ENCODE measurements at regions not wholly inside any gene's neighbourhood (a gene's known extent, or its start where the extent isn't known, plus 50 kb on each side); places are given as distances from the start of the nearest gene placed in this dataset.
"Not testable (repeated sequence)": the region's sequence is repeated elsewhere in the genome, so short reads cannot be mapped to it uniquely, and the experiment has no call there.

GRCh38 chr2:239558661-239559060, 157.8 kb upstream of the HDAC4 start:
- DNase-seq = no peak

- no peak for DNase-seq
Measured at GRCh38 chr2:239557516-239557915, 156.7 kb upstream of the HDAC4 start.

- DNase-seq = no peak
Measured at GRCh38 chr2:239555571-239555905, 154.7 kb upstream of the HDAC4 start.

GRCh38 chr2:239554766-239555570, 154.1 kb upstream of the HDAC4 start:
- no peak for DNase-seq

- no peak for DNase-seq
Measured at GRCh38 chr2:239553376-239554000, 152.7 kb upstream of the HDAC4 start.

DNA sequence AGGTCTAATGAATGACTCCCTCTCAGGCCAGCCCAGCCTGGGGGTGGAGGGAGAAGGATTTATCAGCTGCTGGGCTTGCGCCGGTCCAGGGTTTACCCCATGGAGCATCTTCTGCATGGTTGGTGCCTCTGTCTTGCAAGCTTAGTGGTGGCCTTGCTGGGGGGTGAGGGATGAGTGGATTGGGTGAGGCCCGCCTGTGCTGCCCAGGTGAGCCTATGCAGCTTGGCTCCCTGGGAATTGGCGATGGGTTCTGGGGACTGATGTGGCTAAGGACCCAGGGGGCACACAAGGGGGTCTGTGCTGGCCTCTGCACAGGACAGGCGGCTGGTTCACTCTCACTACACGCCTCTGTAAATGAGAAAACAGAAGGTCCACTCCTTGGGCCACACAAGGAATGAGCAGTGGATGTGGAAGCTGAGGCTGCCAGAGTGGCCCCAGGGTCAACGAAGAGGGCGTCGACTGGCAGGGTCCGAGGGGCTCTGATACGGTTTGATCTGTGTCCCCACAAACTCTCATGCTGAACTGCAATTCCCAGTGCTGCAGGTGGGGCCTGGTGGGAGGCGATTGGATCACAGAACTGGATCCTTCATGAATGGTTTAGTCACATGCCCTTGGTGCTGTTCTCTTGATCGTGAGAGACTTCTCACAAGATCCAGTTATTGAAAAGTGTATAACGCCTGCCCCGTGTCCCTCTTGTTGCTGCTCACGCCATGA, 151.6 kb upstream of the HDAC4 start:
- DNase-seq = no peak

DNA sequence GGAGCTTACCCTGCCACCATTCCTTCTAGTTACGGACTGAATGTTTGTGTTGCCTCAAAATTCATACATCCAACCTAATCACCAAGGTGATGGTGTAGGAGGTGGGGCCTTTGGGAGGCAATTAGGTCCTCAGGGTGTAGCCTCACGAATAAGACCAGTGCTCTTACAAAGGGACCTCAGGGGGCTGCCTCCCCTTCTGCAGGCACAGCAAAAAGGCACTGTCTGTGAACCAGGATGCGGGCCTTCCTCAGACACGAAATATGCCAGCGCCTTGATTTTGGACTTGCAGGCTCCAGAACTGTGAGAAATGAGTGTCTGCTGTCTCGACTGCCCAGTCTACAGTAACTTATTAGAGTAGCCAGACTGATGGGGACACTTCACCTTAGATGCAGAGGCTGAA, 150.4 kb upstream of the HDAC4 start:
- DNase-seq = no peak

- no peak for DNase-seq
Measured at GRCh38 chr2:239550357-239550756, 149.5 kb upstream of the HDAC4 start.

- peak; percentile 0 for DNase-seq
Measured at GRCh38 chr2:239549711-239550255, 149.0 kb upstream of the HDAC4 start.

GRCh38 chr2:239548965-239549595, 148.3 kb upstream of the HDAC4 start:
- DNase-seq = peak; percentile 13

DNA sequence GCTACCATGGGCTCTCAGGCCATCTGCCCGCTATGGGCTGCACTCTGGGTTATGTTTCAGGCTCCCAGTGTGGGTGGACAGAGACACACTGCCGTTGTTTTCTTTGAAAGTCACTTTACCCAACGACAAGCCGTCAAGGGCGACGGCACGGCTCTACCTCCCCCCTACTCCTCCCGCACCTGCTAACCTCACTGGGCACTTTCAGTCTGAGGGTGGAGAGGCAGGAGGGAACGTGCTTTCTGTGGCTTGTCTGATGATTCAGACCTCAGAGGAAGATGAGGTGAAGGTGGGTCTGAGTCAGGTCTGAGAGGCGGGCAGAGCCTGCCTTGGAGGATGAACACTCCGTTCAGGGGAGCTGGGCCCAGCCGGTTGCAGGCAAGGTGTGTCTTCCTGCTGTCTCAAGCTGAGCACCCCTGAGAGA, 147.6 kb upstream of the HDAC4 start:
- peak; percentile 34 for DNase-seq

DNA sequence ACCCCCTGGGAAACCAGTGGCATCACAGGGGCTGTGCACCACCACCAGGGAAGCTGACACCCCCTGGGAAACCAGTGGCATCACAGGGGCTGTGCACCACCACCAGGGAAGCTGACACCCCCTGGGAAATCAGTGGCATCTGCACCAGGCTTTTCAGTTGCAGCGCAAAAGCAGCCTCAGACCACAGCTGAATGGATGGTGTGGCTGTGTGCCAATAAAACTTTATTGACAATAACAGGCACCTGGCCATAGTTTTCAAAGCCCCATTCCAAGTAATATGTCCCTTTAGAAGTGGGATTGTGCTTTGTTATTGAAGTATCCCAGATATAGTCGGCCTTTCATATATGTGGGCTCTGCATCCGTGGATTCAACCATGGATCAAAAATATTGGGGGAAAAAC, 146.3 kb upstream of the HDAC4 start:
- not testable (repeated sequence) for DNase-seq

- no peak for DNase-seq
Measured at GRCh38 chr2:239546541-239546940, 145.7 kb upstream of the HDAC4 start.

DNA sequence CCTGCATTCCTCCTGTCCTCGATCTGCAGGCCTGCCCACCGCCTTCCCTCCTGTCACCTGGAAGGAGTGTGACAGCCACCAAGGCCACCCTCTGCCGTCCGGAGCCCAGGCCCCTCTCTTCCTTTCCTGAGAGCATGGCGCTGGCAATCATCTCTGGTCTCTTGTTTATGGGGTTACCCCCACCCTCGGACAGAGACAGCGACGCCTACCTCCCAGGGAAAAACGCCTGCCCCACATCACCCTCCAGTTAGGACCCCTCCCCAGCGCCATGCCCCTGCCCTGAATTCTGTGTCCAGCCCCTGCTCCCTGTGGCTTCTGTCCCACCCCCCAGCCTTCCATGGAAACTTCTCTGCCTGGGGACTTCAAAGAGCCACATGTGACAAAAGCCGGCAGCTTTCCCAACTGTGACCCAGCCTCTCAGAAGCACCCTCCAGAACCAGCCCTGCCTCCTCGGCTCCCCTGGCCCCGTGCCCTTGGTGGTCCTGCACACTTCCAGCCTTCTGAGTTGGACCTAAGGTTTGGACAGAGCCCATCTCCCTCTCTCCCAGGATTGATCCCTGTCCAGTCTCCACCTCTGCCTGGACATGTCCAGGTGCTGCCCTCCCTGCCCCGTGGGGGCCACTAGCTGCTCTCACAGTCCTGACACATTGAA, 145.0 kb upstream of the HDAC4 start:
- no peak for DNase-seq

- no peak for DNase-seq
Measured at GRCh38 chr2:239544918-239545465, 144.2 kb upstream of the HDAC4 start.

- DNase-seq = no peak
Measured at GRCh38 chr2:239544143-239544917, 143.5 kb upstream of the HDAC4 start.

DNA sequence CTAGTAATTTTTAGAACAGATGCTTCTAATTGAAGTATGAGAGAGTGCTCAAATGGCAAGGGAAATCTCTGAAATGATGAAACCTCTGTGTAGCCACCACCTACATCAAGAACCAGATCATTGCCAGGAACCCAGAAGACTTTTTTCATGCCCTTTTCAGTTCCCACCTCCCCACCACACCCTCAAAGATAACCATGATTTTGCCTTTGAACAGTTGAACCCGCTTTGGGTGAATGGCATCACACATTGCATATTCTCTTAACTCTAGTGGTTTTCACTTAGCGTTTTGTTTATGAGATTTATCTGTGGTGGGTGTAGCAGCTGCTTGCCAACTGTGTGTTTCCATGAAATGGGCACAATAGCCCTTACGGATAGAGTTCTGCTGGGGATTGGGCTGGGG, 142.9 kb upstream of the HDAC4 start:
- DNase-seq = no peak

DNA sequence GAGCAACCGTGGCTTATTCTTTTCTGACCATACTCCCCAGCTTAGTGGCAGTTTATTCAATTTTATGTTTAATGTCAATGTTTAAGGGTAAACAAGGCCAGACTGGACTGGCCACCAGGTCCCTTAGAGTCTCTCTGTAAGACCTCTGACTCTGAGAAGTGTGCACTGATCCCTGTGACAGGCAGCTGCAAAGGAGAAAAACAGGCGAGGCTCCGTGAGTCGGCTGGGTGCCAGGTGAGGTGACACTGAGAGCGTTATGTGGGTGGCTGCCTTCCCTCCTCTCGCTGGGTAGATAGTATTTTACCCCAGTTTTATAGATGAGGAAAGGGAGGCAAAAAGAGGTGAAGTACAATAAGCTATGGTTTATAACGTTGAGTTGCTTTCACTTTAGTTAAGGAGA, 139.4 kb upstream of the HDAC4 start:
- DNase-seq = no peak

- DNase-seq = no peak
Measured at GRCh38 chr2:239539776-239540100, 138.9 kb upstream of the HDAC4 start.

- no peak for DNase-seq
Measured at GRCh38 chr2:239539083-239539775, 138.4 kb upstream of the HDAC4 start.

All from activated T-cell treated with anti-CD3 and anti-CD28 coated beads, Interleukin-2, amount 50 U/mL, for 1 hour (primary cell).